ENCODE measurements at regions not wholly inside any gene's neighbourhood (a gene's known extent, or its start where the extent isn't known, plus 50 kb on each side); places are given as distances from the start of the nearest gene placed in this dataset.

- TF ChIP-seq ZNF274 (IDR thresholded peaks at IDR 0.05; ENCODE audit: low read depth, low read length) (no peak), SUZ12 (IDR thresholded peaks at IDR 0.05; ENCODE audit: extremely low read depth, insufficient read depth, insufficient read length) (no peak), YY1 (IDR thresholded peaks at IDR 0.05; ENCODE audit: insufficient read depth, insufficient read length) (no peak)
Observed at GRCh38 chr20:16982091-16982726, 234.1 kb downstream of the OTOR start.
